ENCODE measurements at regions not wholly inside any gene's neighbourhood (a gene's known extent, or its start where the extent isn't known, plus 50 kb on each side); places are given as distances from the start of the nearest gene placed in this dataset.

DNA sequence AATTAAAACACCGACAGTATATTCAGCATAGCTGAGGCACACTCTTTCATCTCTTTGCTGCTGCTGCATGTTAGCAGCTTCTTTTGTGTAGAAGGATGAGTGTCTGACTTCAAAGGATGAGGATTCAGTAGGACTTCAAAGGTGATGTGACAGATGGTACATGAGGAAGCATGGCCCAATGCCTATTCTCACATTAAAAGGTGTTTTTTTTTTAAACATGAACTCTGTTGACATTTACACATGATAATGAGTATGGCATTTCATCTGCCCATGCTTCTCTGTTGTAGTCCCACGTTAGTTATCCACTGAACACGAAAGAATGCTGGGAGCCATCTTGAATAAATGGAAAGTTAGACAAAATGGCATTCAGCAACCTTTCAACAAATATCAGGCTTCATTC lies 1950.8 kb upstream of the PIK3C3 start:
- no TSS peak for BruUV-seq (replicated peaks)
- no peak overlapping the region for H3K4me3 ChIP-seq (ENCODE audit: low read length)
- no peaks in the 10 kb centered on the region for H3K79me2 ChIP-seq (ENCODE audit: low read length)
- no peak overlapping the region for H3K9ac ChIP-seq (ENCODE audit: low read length)
- no peak overlapping the region for H3K4me2 ChIP-seq (ENCODE audit: low read length)
- H4K20me1 ChIP-seq (ENCODE audit: low read length) = no peaks in the 10 kb centered on the region
- ATAC-seq (no peak), DNase-seq (no peak)
- intact Hi-C loops (cut with micrococcal nuclease) = no loop called here
- H3K4me1 ChIP-seq (ENCODE audit: insufficient read depth, low read length) = no peaks in the 10 kb centered on the region
- CTCF ChIA-PET = no interaction called here
- H3K27me3 ChIP-seq (ENCODE audit: low read length) = no peaks in the 10 kb centered on the region
- H3K9me2 ChIP-seq (replicated peaks; ENCODE audit: low read length) = no peaks in the 10 kb centered on the region
- no peaks in the 10 kb centered on the region for H3K36me3 ChIP-seq (ENCODE audit: low read depth, low read length)
- TF ChIP-seq EZH2 (IDR thresholded peaks at IDR 0.05; ENCODE audit: low read length, unreplicated experiment) (no peak), EZH2phosphoT487 (IDR thresholded peaks at IDR 0.05; ENCODE audit: borderline replicate concordance, low read length) (no peak)
- TF ChIP-seq, protein P1, sequence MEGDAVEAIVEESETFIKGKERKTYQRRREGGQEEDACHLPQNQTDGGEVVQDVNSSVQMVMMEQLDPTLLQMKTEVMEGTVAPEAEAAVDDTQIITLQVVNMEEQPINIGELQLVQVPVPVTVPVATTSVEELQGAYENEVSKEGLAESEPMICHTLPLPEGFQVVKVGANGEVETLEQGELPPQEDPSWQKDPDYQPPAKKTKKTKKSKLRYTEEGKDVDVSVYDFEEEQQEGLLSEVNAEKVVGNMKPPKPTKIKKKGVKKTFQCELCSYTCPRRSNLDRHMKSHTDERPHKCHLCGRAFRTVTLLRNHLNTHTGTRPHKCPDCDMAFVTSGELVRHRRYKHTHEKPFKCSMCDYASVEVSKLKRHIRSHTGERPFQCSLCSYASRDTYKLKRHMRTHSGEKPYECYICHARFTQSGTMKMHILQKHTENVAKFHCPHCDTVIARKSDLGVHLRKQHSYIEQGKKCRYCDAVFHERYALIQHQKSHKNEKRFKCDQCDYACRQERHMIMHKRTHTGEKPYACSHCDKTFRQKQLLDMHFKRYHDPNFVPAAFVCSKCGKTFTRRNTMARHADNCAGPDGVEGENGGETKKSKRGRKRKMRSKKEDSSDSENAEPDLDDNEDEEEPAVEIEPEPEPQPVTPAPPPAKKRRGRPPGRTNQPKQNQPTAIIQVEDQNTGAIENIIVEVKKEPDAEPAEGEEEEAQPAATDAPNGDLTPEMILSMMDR (conservative IDR thresholded peaks at IDR 0.05; ENCODE audit: low read depth, low read length) = no peak
- H3K9me3 ChIP-seq (ENCODE audit: low read length) = no peaks in the 10 kb centered on the region
- H2AFZ ChIP-seq (ENCODE audit: low read length) = no peak overlapping the region
- POLR2A ChIA-PET (ENCODE audit: unreplicated experiment) = no interaction called here
- H3K27ac ChIP-seq (ENCODE audit: low read length) = no peak overlapping the region
- H3F3A ChIP-seq (ENCODE audit: low read length, unreplicated experiment) = no peaks in the 10 kb centered on the region

DNA sequence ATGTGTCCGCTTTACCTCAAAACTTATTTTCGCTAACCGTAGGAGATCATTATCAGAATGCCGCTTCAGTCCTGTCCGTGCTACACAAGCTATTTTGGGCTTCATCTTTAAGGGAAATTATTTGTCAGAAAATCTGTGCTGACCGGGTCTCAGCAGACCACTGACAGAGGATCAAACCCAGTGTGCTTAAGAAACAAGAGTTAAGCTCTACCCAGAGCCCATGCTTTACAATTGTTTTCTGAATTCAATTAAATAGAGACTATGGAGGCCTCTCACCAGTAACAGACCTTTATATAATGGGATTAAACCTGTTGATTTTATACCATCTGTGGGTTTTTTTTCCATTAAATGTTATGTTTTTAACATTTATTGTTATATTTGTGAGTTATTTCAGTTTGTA lies 1956.7 kb upstream of the PIK3C3 start:
- BruUV-seq (replicated peaks) = no TSS peak

DNA sequence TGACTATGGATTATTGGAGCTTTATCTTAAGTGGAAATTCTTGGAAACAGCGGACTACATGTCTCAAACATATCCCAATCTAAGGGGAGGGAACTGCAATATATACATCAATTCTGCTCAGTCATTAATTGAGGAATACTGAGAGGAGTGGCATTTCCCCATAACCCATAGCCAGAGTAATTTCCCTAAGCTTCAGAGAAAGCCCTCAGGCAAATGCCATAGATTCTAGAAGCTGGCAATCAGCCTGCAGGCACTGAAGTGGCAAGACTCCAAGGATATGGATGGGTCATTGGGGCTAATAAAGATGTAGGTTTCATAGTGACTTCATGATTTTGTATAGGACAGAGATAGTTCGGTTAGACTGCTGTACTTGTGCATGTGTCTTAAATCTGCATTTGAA lies 1960.5 kb upstream of the PIK3C3 start:
- Histone ChIP-seq H3F3A (ENCODE audit: low read length, unreplicated experiment) (no peaks in the 10 kb centered on the region), H3K4me1 (ENCODE audit: insufficient read depth, low read length) (no peaks in the 10 kb centered on the region; the same call in 1 of the 2 replicates), H3K27ac (ENCODE audit: low read length) (no peak overlapping the region), H4K20me1 (ENCODE audit: low read length) (no peaks in the 10 kb centered on the region), H3K9me2 (replicated peaks; ENCODE audit: low read length) (no peaks in the 10 kb centered on the region), H3K36me3 (ENCODE audit: low read depth, low read length) (no peaks in the 10 kb centered on the region), H3K9me3 (ENCODE audit: low read length) (no peaks in the 10 kb centered on the region), H3K27me3 (ENCODE audit: low read length) (no peaks in the 10 kb centered on the region), H3K4me2 (ENCODE audit: low read length) (no peak overlapping the region), H3K4me3 (ENCODE audit: low read length) (no peak overlapping the region), H2AFZ (ENCODE audit: low read length) (no peak overlapping the region), H3K79me2 (ENCODE audit: low read length) (no peaks in the 10 kb centered on the region), H3K9ac (ENCODE audit: low read length) (no peak overlapping the region)
- TF ChIP-seq EZH2phosphoT487 (IDR thresholded peaks at IDR 0.05; ENCODE audit: borderline replicate concordance, low read length) = no peak
- no peak for TF ChIP-seq EZH2 (IDR thresholded peaks at IDR 0.05; ENCODE audit: low read length, unreplicated experiment)
- TF ChIP-seq, protein P1 (conservative IDR thresholded peaks at IDR 0.05; ENCODE audit: low read depth, low read length) = no peak
- DNase-seq (peak; percentile 50), ATAC-seq (no peak)
- intact Hi-C loops (cut with micrococcal nuclease) = loop anchor here (10.0 kb wide), 1 partner anchor 90 kb away; no protein-coding TSS in a partner anchor
- POLR2A ChIA-PET (ENCODE audit: unreplicated experiment) = interaction anchor here (0.7 kb wide), 1 partner anchor 101 kb away, joined by 7 read pairs; no protein-coding TSS in a partner anchor
- CTCF ChIA-PET = no interaction called here
- BruUV-seq (replicated peaks) = no TSS peak

More for the DNA sequence above, 1956.7 kb upstream of the PIK3C3 start:
- intact Hi-C loops (cut with micrococcal nuclease) = loop anchor here (10.0 kb wide), 1 partner anchor 94 kb away; no protein-coding TSS in a partner anchor
- no peaks in the 10 kb centered on the region for H4K20me1 ChIP-seq (ENCODE audit: low read length)
- no peaks in the 10 kb centered on the region for H3K27me3 ChIP-seq (ENCODE audit: low read length)
- no peaks in the 10 kb centered on the region for H3K79me2 ChIP-seq (ENCODE audit: low read length)
- DNase-seq = no peak
- H3K4me2 ChIP-seq (ENCODE audit: low read length) = no peak overlapping the region
- CTCF ChIA-PET = no interaction called here
- POLR2A ChIA-PET (ENCODE audit: unreplicated experiment) = no interaction called here
- no peak for ATAC-seq
- no peak for TF ChIP-seq EZH2 (IDR thresholded peaks at IDR 0.05; ENCODE audit: low read length, unreplicated experiment)
- TF ChIP-seq, protein P1 (conservative IDR thresholded peaks at IDR 0.05; ENCODE audit: low read depth, low read length) = no peak
- TF ChIP-seq EZH2phosphoT487 (IDR thresholded peaks at IDR 0.05; ENCODE audit: borderline replicate concordance, low read length) = no peak
- H3F3A ChIP-seq (ENCODE audit: low read length, unreplicated experiment) = no peaks in the 10 kb centered on the region
- H2AFZ ChIP-seq (ENCODE audit: low read length) = no peak overlapping the region
- no peaks in the 10 kb centered on the region; the same call in 1 of the 2 replicates for H3K4me1 ChIP-seq (ENCODE audit: insufficient read depth, low read length)
- no peaks in the 10 kb centered on the region for H3K36me3 ChIP-seq (ENCODE audit: low read depth, low read length)
- H3K9ac ChIP-seq (ENCODE audit: low read length) = no peak overlapping the region
- H3K4me3 ChIP-seq (ENCODE audit: low read length) = no peak overlapping the region
- H3K9me2 ChIP-seq (replicated peaks; ENCODE audit: low read length) = no peaks in the 10 kb centered on the region
- H3K27ac ChIP-seq (ENCODE audit: low read length) = no peak overlapping the region
- H3K9me3 ChIP-seq (ENCODE audit: low read length) = no peaks in the 10 kb centered on the region
